Mucosa of rectum (tissue), 2 donors: ENCODE measurements at regions not wholly inside any gene's neighbourhood (a gene's known extent, or its start where the extent isn't known, plus 50 kb on each side); places are given as distances from the start of the nearest gene placed in this dataset.

Experiments
- H3K27ac ChIP-seq, 2 donors: one replicate each; pipeline ENCODE4 v1.7.0; 2013; ENCODE audit warnings: inconsistent platforms in 2 of 2, low read depth in 2 of 2, low read length in 2 of 2
- H3K27me3 ChIP-seq, 2 donors: one replicate each; pipeline ENCODE4 v1.7.0; 2013; ENCODE audit warnings: low read length in 2 of 2; ENCODE audit not compliant: control insufficient read depth in 2 of 2, insufficient read depth in 2 of 2
- H3K36me3 ChIP-seq, 2 donors: one replicate each; pipeline ENCODE4 v1.7.0; 2013; ENCODE audit warnings: low read length in 2 of 2; ENCODE audit not compliant: control insufficient read depth in 2 of 2, insufficient read depth in 2 of 2
- H3K4me1 ChIP-seq, 2 donors: one replicate each; pipeline ENCODE4 v1.7.0; 2013; ENCODE audit warnings: low read length in 2 of 2, mild to moderate bottlenecking in 1 of 2; ENCODE audit not compliant: control insufficient read depth in 2 of 2, insufficient read depth in 2 of 2
- H3K4me3 ChIP-seq, 2 donors: one replicate each; pipeline ENCODE4 v1.7.0; 2013; ENCODE audit warnings: low read length in 2 of 2
- H3K9ac ChIP-seq, 2 donors: one replicate each; pipeline ENCODE4 v1.7.0; 2013; ENCODE audit warnings: low read length in 2 of 2, low read depth in 1 of 2, mild to moderate bottlenecking in 1 of 2
- H3K9me3 ChIP-seq, 2 donors: one replicate each; pipeline ENCODE4 v1.7.0; 2013; ENCODE audit warnings: low read length in 2 of 2; ENCODE audit not compliant: control insufficient read depth in 2 of 2
- donor health status: healthy.
- donor health status: Normal muscosa, but diverticular disease.

DNA sequence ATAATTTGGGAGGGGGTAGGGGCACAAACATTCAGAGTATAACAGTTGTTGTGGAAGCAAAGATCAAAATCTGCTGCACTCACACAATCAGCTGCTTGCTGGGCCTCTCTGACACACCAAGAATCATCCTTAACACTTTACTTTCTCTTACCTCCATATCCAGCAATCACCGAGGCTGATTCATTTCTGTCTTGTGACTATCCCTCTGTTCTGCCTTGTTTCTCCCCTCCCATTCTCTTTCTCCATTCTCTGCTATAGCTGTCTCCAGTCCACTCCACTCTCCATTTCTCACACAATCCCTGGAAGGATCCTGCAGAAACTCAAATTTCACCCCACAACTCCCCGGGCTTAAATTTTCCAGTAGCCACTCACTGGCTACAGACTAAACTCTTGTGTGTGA is 91.8 kb upstream of the NGF start:
- H3K27ac ChIP-seq, result no peak overlapping the region
- H3K9me3 ChIP-seq, result no peaks in the 10 kb centered on the region
- H3K27me3 ChIP-seq, result no peaks in the 10 kb centered on the region
- no peaks in the 10 kb centered on the region for H3K36me3 ChIP-seq
- no peaks in the 10 kb centered on the region for H3K4me1 ChIP-seq
- no peak overlapping the region for H3K4me3 ChIP-seq
- no peak overlapping the region for H3K9ac ChIP-seq

- Histone ChIP-seq H3K27ac (no peak overlapping the region), H3K36me3 (no peaks in the 10 kb centered on the region), H3K4me3 (no peak overlapping the region), H3K9me3 (no peaks in the 10 kb centered on the region), H3K9ac (no peak overlapping the region), H3K27me3 (no peaks in the 10 kb centered on the region), H3K4me1 (no peaks in the 10 kb centered on the region)
These were observed 91.2 kb upstream of the NGF start for GRCh38 chr1:115429241-115429640.

GRCh38 chr1:115428676-115429075 is 90.6 kb upstream of the NGF start:
- Histone ChIP-seq H3K36me3 (no peaks in the 10 kb centered on the region), H3K9me3 (no peaks in the 10 kb centered on the region), H3K4me3 (no peak overlapping the region), H3K9ac (no peak overlapping the region), H3K4me1 (no peaks in the 10 kb centered on the region), H3K27me3 (no peaks in the 10 kb centered on the region), H3K27ac (no peak overlapping the region)

DNA sequence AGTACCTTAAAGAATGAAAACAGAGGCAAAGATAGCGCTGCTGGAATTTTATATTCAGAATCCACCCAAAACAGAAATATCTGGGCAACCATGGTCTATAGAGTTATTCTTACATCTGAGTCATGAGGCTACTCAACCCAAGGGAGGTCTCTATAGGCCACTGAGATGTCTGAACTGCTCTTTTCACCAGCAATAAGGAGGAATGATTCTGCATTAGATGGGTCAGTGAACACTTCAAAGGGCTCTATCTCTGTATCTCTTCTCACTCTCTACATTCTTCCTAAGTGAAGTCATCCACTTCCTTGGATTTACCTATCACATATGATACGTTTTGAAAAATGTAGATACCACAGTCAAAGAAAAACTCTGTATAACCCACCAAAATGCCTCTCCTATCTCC is 90.2 kb upstream of the NGF start:
- no peak overlapping the region for H3K27ac ChIP-seq
- no peaks in the 10 kb centered on the region for H3K4me1 ChIP-seq

GRCh38 chr1:115426956-115427355 is 88.9 kb upstream of the NGF start:
- H3K27ac ChIP-seq, result no peak overlapping the region
- H3K9me3 ChIP-seq, result no peaks in the 10 kb centered on the region
- H3K4me1 ChIP-seq, result no peaks in the 10 kb centered on the region
- H3K36me3 ChIP-seq, result no peaks in the 10 kb centered on the region
- H3K9ac ChIP-seq, result no peak overlapping the region
- H3K27me3 ChIP-seq, result no peaks in the 10 kb centered on the region
- no peak overlapping the region for H3K4me3 ChIP-seq

More for the DNA sequence above, 90.2 kb upstream of the NGF start:
- H3K27me3 ChIP-seq, result no peaks in the 10 kb centered on the region
- H3K4me3 ChIP-seq, result no peak overlapping the region
- H3K9ac ChIP-seq, result no peak overlapping the region
- no peaks in the 10 kb centered on the region for H3K9me3 ChIP-seq
- H3K36me3 ChIP-seq, result no peaks in the 10 kb centered on the region

GRCh38 chr1:115426231-115426771 is 88.3 kb upstream of the NGF start:
- H3K4me1 ChIP-seq, result no peaks in the 10 kb centered on the region
- no peak overlapping the region for H3K9ac ChIP-seq
- no peak overlapping the region for H3K4me3 ChIP-seq
- H3K9me3 ChIP-seq, result no peaks in the 10 kb centered on the region
- H3K27me3 ChIP-seq, result no peaks in the 10 kb centered on the region
- no peak overlapping the region for H3K27ac ChIP-seq
- no peaks in the 10 kb centered on the region for H3K36me3 ChIP-seq

DNA sequence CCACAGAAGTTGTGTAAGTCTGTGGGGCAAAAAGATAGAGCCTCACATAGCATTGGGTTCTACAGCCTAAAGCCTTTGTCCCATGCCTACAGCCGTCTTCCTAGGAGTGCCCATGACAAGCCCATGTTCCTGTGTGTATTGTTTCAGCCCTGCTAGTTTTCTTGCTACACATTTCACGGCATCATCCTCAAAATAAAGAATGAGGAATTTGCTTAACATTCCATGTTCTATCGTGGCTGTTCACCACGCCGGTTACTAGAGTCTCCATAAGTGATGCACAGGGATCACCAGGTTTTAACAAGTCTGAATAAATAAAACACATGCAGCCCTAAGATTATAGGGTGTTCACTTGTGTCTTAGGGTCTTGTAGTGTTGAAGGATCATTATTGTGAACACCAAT is 87.4 kb upstream of the NGF start:
- no peaks in the 10 kb centered on the region for H3K9me3 ChIP-seq
- no peaks in the 10 kb centered on the region for H3K27me3 ChIP-seq
- H3K9ac ChIP-seq, result no peak overlapping the region
- H3K36me3 ChIP-seq, result no peaks in the 10 kb centered on the region
- no peak overlapping the region for H3K4me3 ChIP-seq
- H3K4me1 ChIP-seq, result no peaks in the 10 kb centered on the region
- no peak overlapping the region for H3K27ac ChIP-seq

- Histone ChIP-seq H3K4me3 (no peak overlapping the region), H3K9ac (no peak overlapping the region), H3K9me3 (no peaks in the 10 kb centered on the region), H3K27me3 (no peaks in the 10 kb centered on the region), H3K4me1 (no peaks in the 10 kb centered on the region), H3K36me3 (no peaks in the 10 kb centered on the region), H3K27ac (no peak overlapping the region)
These were observed 85.7 kb upstream of the NGF start for GRCh38 chr1:115423776-115424175.

- H3K9me3 ChIP-seq, result no peaks in the 10 kb centered on the region
- no peak overlapping the region for H3K4me3 ChIP-seq
- H3K27me3 ChIP-seq, result no peaks in the 10 kb centered on the region
- H3K4me1 ChIP-seq, result no peaks in the 10 kb centered on the region
- no peak overlapping the region for H3K9ac ChIP-seq
- no peaks in the 10 kb centered on the region for H3K36me3 ChIP-seq
- no peak overlapping the region for H3K27ac ChIP-seq
These were observed 81.5 kb upstream of the NGF start for GRCh38 chr1:115419571-115419970.

DNA sequence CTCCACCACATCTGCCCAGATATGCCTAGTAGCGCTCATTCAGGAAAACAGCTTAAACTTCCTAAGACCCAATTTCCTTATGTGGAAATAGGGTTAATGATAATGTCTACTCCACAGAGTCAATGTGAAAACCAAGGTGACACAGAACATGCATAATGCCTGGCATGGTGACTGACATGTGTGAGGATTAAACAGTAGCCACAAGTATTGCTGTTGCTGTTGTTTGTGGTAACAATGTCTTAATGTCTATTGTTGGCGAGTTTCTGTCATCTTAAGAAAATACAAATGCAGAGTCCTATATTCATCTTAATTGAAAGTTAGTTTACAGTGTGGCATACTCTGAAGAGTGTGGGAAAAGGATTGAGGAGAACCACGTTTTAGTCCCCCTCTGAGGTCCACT is 75.6 kb upstream of the NGF start:
- H3K27ac ChIP-seq, result no peak overlapping the region
- H3K27me3 ChIP-seq, result no peaks in the 10 kb centered on the region
- no peaks in the 10 kb centered on the region for H3K4me1 ChIP-seq
- H3K36me3 ChIP-seq, result no peaks in the 10 kb centered on the region
- H3K9me3 ChIP-seq, result no peaks in the 10 kb centered on the region
- H3K9ac ChIP-seq, result no peak overlapping the region
- no peak overlapping the region for H3K4me3 ChIP-seq

DNA sequence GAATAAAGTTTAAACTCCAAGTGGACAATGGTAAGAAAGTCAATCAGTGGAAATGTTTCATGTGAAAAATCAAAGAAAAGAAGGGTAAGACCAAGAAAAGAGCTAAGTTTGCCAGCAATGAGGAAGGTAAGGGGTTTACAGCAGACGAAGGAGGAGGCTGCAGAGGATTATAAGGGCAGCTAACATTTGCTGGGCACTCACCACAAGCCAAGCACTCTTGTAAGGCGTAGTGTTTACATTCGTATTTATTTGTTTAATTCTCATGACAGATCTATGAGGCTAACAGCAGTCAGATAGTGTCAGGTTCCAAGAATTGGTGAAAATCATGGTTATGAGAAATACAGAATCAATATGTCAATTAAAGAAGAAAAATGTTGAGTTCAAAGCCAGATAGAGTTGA is 75.2 kb upstream of the NGF start:
- Histone ChIP-seq H3K9me3 (no peaks in the 10 kb centered on the region), H3K4me1 (no peaks in the 10 kb centered on the region), H3K27ac (no peak overlapping the region), H3K4me3 (no peak overlapping the region), H3K9ac (no peak overlapping the region), H3K36me3 (no peaks in the 10 kb centered on the region), H3K27me3 (no peaks in the 10 kb centered on the region)
